HG03139 (cell line): ENCODE measurements at regions not wholly inside any gene's neighbourhood (a gene's known extent, or its start where the extent isn't known, plus 50 kb on each side); places are given as distances from the start of the nearest gene placed in this dataset.
"Not testable (repeated sequence)": the region's sequence is repeated elsewhere in the genome, so short reads cannot be mapped to it uniquely, and the experiment has no call there.

Experiments used
- ATAC-seq: cut with Tn5 transposase; IDR thresholded peaks from one replicate; pipeline ENCODE4 v1.9.1; 2021; ENCODE audit not compliant: unreplicated experiment

GRCh38 chr18:71405169-71405809 lies 1116.4 kb downstream of the SOCS6 start:
- no peak for ATAC-seq

DNA sequence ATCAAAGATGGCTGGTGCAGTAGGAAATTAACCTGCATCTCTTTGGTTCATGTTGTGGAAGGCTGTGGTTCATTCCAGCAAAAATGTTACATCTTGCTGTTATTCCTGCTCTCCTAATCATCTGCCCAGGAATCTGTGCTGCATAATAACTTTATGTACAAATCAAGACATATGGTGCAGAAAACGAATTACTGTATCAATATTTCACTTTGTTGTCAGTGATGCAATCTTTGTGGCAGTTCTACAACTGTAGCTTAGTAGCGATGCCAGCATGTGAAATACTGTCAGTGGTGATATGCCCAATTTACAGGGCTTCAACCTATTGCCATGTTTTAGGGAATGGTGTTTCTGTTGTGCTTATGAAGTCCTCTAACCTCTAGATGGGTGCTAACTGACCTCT lies 1114.7 kb downstream of the SOCS6 start:
- ATAC-seq, result no peak

- ATAC-seq, result no peak
Measured at GRCh38 chr18:71398531-71398930, 1109.7 kb downstream of the SOCS6 start.

- ATAC-seq, result no peak
Measured at GRCh38 chr18:71388148-71388547, 1099.3 kb downstream of the SOCS6 start.

DNA sequence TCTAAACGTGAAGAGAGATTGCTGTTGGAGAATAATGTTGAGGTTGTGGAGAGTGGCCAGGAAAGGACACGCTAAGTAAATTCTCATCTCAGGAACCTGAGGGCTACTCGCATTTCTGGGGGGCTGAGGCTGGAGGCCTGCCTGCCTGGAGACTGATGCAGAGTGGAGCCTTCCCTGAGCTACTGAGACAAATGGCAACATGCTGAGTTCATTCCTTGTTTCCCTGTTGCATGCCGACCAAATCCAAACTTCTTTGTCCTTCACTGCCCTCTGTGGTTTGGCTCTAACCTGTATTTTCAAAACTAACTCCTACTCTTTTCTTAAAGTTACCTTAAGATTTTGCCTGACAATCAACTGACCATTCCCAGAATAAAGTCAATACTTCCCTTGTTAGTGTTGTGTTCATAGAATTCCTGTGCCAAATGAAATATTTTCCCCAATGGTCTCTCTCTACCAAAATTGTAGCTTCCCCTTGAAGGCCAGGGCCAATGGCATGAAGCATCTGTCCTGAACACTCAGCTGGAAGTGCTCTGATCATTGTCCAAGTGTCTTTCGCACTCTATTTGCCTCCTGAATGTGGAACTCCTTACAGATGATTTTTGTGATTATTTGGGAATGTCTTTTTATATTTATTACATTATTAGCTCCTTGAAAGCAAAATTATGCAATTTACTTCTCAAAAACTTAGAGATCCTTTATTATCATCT lies 1085.6 kb downstream of the SOCS6 start:
- ATAC-seq, result no peak

DNA sequence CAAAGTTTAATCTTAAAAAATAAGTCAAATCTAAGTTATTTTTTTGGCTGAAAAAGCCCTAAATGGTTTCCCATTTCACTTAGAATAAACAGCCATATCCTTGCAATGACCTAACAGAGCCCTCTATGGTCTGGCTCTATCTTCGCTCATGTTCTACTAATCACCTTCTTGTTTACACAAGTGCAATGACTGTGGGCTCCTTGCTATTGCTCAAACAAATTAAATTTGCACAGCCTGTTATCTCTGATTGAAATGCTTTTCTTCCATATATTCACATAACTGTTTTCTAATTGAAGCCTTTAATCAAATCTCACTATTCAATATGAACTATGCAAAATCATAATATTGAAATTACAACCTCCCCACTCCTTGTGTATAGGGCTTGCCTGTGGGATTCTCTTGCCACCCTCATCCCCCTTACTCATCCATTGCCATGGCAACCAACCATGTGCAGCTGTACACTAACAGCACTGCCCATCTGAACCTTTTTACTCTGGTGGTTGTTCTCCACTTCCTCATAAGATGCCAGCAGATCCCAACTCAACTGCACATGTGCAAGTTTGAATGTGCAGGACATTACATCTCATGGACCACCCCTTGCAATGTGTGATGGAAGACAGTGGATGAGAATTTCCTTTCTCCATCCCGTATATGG lies 1083.2 kb downstream of the SOCS6 start:
- ATAC-seq, result no peak

DNA sequence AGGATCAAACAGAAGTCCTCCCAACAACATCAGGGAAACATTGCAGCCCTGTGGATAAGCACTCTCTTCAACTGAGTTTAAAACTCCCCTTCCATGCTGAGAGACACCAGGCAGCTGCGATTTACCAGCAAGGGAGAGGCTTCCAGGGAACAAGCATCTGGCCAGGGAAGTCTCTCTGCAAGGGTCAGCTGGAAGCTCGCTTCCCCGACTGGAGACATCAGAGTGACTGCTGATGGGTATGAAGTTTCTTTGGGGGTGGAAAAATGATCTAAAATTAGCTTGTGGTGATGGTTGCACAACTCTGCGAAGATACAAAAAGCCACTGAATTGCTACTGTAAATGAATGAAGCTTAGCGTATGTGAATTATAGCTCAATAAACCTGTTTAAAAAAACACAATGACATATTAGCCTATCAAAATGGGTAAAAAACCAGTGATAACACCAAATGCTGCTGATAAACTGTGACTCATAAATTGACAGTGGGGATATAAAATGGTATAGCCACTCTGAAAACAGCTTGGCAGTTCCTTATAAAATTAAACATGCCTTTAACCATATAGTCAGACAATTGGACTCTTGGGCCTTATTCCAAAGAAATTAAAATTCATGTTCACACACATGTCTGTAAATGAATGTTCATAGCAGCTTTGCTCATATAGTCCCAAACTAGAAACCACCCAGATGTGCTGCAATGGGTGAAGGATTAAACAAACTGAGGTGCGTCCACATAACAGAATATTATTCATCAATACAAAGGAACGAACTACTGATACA lies 1082.0 kb downstream of the SOCS6 start:
- no peak for ATAC-seq

- no peak for ATAC-seq
Measured at GRCh38 chr18:71370095-71370494, 1081.2 kb downstream of the SOCS6 start.

- ATAC-seq, result no peak
Measured at GRCh38 chr18:71362140-71362539, 1073.3 kb downstream of the SOCS6 start.

DNA sequence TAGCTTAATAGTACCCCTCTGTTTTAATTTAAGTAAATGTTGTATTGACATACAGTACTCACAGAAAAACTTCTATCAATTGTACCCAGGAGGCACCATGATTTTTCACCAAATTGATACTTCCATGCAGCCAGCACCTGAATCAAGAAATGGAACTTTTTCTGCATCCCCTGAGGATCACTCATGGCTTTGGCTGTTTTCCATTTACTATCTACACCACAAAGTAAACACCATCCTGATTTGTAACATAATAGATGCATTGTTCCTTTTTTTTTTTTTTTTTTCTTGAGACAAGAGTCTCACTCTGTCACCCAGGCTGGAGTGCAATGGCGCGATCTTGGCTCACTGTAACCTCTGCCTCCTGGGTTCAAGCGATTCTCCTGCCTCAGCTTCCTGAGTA lies 1066.8 kb downstream of the SOCS6 start:
- not testable (repeated sequence) for ATAC-seq

- ATAC-seq, result no peak
Measured at GRCh38 chr18:71352618-71353017, 1063.8 kb downstream of the SOCS6 start.

DNA sequence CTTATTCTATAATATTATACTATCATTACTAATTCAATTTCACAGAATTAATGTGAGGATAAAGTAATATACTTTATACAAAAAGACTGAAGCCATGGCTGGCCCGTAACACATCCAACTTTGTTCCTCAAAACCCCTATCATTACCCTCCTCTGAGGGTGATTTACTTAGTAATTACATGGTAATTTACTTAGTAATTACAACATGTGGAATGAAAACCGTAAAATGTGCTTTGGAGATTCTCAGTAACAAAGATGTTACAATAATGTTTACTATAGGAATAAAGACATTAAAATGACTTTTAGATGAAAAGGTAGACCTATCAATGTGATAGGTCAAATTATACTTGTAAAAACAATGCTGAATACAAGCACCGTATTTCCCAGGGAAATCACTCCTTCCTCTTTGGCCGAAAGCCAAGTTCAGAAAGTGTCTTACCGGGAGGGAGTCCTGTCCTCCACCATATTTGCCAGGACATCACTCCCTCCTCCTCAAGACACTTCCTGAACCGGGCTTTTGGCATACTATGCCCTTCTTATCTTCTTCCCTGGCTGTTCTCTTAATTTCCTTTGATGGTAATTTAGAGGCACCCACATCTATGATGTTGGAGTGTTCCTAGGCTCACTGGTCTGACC lies 1047.8 kb downstream of the SOCS6 start:
- no peak for ATAC-seq

DNA sequence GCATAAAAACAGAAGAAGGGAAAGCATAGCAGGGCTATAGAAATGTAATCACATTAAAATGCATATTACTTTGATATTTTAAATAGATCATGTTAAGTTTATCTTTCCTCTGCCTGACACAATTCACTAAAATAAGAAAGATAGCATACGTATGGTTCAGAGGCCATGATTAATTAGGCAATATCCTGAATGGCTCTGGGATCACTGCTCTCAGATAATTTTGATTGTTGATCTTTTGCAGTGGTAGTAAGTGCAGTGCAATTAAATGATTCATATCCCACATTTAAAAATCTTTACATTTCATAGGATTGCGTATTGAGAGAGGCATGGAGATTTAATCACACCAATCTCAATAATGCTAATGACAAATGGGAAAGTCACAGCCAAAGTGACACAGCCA lies 1040.7 kb downstream of the SOCS6 start:
- no peak for ATAC-seq

DNA sequence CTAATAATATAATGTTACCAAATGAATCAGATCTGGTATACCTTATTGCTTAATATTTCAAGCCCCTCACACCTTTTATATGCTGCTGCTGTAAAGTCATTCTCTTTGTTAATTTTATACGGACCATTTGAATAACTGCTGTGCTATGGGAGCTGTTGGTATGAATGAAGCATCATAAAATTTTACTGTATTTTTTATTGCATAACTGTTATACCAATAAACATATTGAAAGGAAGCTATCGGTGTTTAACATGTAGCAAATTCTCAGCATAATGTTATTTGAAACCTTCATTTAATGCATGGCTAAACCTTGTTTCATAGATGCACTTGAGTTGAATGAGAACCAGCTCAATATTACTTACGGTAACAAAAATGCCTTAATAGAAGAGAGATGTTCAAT lies 1040.3 kb downstream of the SOCS6 start:
- ATAC-seq, result no peak

DNA sequence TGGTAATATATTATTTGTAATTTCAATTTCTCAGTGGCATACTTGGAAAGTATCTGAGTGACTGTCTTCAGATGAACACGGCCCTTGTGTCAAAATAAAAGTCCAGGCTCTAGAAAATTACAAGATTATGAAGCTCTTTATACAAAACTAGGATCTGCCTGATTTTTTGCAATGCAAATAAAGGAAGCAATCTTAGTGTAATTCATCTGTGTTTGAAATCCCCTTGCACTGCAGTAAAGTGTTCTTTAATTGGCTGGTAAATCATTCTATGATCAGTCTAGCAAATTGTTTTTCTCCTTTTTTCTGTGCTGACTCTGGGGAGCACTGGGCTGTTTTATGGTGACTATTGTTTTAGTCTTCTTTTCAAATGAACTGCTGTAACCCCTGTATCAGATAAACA lies 1039.0 kb downstream of the SOCS6 start:
- no peak for ATAC-seq

- no peak for ATAC-seq
Measured at GRCh38 chr18:71327441-71327840, 1038.6 kb downstream of the SOCS6 start.

DNA sequence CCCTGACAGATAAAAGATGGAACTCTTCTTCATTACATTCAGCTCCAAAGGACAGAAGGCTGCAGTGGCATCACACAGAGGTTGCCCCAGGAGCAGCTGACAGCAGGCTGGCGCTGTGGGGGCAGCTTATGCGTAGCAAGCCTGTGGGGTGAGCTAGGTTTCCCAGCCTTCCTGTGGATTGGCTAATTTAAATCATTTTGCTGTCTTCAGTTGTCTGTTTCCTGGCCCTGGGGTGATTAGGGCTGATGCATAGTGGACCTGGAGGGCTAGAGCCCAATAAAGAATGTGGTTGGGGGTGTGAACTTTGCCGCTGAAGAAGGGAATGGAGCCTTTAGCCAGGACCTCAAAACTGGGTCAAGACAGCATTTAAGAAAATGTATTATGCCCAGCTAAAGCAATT lies 1038.0 kb downstream of the SOCS6 start:
- no peak for ATAC-seq

GRCh38 chr18:71324356-71324755 lies 1035.5 kb downstream of the SOCS6 start:
- ATAC-seq, result no peak

DNA sequence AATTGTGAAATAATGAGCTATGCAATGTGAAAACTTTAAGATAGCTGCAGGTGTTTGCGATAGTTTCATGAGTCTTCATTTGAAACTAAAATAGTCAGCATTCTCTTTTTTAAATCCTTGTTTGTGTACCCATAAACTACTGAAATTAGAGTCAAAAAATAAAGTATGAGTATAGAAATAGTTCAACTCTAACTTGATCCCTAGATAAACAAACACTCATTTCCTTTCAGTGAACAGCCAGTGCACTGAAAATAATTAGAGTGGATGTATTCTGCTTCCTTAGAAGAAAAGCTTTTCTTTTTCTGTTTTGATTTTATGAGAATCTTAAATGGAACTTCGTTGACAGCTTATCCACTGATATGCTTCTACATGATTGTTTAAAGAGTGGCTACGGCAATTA lies 1033.4 kb downstream of the SOCS6 start:
- no peak for ATAC-seq

GRCh38 chr18:71321319-71321718 lies 1032.5 kb downstream of the SOCS6 start:
- no peak for ATAC-seq

DNA sequence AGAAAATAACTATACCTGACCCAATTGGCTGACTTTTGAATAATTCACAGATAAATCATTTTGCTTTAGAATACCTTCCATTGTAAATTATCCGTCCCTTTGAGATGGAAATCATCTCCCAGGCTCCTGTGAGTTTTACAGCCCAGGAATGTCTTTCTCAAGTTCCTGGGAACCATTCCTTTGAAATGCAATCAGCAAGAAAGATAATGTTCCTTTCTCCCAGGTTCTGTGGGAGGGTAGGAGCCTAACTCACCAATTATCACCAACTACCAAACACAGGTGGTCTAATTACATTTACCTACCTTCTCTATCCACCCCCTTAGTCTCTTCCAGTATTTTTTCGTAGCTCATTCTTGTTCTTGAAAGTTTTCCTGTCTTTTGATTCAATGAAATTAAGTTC lies 1016.0 kb downstream of the SOCS6 start:
- no peak for ATAC-seq
